Fibroblast of peridontal ligament (primary cell): ENCODE measurements at regions not wholly inside any gene's neighbourhood (a gene's known extent, or its start where the extent isn't known, plus 50 kb on each side); places are given as distances from the start of the nearest gene placed in this dataset.
"Not testable (repeated sequence)": the region's sequence is repeated elsewhere in the genome, so short reads cannot be mapped to it uniquely, and the experiment has no call there.

Experiments used
- DNase-seq: peaks from one replicate; pipeline ENCODE4 v3.0.0-alpha.2; 2010; ENCODE audit errors: extremely low read depth

- no peak for DNase-seq
Measured at GRCh38 chr5:116750631-116751580, 176.3 kb upstream of the SEMA6A start.

- DNase-seq, result no peak
Measured at GRCh38 chr5:116747881-116748280, 173.3 kb upstream of the SEMA6A start.

GRCh38 chr5:116746668-116747067 is 172.0 kb upstream of the SEMA6A start:
- DNase-seq, result no peak

- DNase-seq, result no peak
Measured at GRCh38 chr5:116740771-116741170, 166.1 kb upstream of the SEMA6A start.

- DNase-seq, result no peak
Measured at GRCh38 chr5:116739571-116739970, 164.9 kb upstream of the SEMA6A start.

- no peak for DNase-seq
Measured at GRCh38 chr5:116738615-116739261, 164.1 kb upstream of the SEMA6A start.

DNA sequence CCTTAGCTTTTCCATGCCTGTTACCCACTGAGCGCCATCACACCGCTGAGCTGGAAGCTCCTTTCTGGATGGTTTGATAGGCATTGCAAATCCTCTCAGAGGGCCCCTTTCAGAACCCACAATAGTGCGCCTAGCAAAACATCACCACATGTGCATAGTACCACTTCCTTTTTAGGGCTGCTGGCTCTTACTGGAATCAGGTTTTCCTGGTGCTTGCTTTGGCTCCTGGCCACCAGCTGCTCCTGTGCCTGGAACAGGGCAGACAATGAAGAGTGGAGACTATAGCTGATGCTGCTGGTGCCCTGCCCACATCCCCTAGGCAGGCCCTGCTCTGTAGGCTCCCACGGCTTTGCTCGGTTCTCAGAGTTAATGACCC is 163.6 kb upstream of the SEMA6A start:
- DNase-seq, result no peak

DNA sequence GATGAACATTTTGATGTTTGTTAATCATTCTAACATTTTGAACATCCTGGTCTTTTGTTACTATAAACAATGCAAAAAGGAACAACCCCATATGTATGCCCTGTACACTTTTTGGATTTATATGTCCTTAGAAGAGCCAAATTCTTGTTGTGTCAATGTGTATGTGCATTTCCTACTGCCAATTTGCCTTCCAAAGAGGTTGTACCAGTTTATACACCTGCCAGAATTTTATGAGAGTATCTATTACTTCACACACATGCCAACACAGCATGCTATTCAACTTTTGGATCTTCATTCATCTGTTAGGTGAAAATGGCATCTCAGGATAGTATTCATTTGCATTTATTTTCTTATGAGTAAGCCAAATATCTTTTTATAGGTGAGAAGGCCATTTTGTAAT is 162.0 kb upstream of the SEMA6A start:
- no peak for DNase-seq

- no peak for DNase-seq
Measured at GRCh38 chr5:116733991-116734975, 159.7 kb upstream of the SEMA6A start.

GRCh38 chr5:116732591-116732990 is 158.0 kb upstream of the SEMA6A start:
- no peak for DNase-seq

DNA sequence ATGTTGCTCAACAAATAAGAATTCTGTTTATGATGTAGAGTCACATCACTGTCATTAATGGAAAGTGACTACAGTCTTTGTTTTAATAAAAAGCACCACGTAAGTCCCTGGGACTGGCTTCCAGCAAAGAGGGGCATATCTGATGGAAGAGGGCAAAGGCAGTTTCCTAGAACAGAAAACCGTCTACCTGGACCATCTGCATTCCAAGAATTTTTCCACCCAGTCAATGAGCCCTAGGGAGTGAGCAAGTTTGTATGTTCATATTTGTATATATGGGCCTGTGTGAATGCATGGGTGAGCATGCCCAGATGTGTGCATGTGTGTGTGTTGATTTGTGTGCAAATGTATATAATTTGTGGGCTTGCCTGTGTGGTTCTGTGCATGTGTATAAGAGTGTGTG is 156.8 kb upstream of the SEMA6A start:
- DNase-seq, result no peak

GRCh38 chr5:116730706-116731105 is 156.1 kb upstream of the SEMA6A start:
- DNase-seq, result no peak

DNA sequence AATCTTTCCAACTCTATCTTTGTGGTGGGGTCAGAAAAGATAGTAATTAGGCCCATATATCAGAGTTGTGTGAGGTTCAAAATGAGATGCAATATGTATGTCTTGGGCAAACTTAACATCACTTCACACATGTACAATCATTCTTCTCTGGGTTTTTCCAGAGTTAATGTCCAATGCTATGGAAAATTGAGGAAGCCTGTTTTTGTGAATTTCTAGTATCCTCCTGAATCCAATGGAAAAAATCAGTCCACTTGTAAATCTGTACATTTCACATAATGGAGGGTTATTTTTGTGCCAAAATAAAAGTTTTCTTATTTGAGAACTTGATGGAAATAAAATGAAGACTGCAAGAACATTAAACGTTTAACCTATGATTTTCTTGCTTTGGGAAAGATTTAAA is 155.6 kb upstream of the SEMA6A start:
- no peak for DNase-seq

DNA sequence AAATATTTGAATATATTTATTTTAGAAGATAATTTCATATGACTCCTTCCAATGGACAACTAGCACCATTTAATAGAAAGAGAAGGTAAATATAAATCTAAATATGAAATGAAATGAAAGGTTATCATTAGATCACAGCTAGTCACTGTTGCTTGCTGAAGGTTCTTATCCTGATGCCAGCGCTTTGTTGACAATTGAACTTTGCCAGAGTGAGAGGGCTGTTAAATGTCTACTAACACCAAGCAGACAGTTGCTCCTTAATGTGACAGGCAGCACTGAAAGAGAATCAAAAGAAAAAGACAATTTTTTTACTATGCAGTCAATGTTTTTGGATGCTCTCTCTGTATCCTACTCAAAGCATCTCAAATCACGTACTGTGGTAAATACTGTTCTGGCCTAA is 152.6 kb upstream of the SEMA6A start:
- no peak for DNase-seq

GRCh38 chr5:116726180-116726579 is 151.6 kb upstream of the SEMA6A start:
- not testable (repeated sequence) for DNase-seq

DNA sequence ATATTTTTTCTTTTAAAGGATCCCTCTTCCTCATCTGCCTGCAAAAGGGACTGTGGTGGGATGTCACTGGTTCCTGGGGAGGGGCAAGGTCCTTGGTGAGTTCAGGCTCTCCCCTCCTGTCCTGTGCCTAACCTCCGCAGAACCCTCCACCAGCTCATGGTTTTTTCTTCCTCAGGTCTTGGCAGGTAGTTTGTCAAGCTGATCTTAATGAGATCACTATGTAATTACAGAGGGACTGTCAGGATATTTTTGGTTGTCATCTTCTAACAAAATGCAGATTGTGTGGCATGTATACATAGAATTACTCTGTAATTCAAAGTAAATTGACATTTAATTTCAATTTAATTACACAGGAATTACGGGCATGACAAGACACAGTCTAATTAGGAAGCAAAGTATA is 150.3 kb upstream of the SEMA6A start:
- no peak for DNase-seq

- DNase-seq, result no peak
Measured at GRCh38 chr5:116722651-116723050, 148.0 kb upstream of the SEMA6A start.

DNA sequence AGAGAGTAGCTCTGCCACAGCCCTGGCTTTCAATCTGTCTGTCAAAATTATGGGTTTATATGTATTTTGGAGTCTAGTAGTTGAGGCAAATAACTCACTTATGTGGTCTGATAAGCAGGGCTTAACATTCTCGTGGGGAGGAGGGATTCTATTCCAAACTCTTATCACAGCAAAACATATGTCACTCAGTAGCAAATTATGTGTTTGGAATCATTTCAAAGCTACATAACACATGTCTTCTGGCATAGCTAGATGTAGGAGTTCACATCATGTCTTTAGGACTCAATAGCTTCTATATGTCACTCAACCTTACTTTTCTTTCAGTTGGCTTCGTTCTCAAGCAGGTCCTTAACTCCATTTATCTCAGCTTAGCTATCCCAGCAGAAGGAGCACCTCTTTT is 144.5 kb upstream of the SEMA6A start:
- no peak for DNase-seq

DNA sequence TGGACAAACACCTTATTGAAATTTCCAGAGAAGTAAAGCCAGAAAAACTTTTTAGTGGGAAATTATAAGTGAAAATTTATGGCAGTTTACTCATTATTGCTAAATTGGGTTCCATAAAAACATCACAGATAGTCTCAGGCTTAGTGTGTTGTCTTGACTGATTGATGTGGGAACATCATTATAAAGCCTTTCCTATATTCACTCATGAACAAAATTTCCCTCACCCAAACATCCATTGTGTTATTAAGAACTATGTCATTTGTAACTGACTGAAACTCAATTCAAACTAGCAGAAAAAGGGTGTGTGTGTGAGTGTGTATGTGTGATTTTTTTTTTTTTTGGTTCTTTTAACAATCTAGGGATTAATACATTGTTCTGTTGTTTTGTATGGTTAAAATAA is 143.7 kb upstream of the SEMA6A start:
- no peak for DNase-seq

GRCh38 chr5:116709082-116709481 is 134.5 kb upstream of the SEMA6A start:
- DNase-seq, result no peak

DNA sequence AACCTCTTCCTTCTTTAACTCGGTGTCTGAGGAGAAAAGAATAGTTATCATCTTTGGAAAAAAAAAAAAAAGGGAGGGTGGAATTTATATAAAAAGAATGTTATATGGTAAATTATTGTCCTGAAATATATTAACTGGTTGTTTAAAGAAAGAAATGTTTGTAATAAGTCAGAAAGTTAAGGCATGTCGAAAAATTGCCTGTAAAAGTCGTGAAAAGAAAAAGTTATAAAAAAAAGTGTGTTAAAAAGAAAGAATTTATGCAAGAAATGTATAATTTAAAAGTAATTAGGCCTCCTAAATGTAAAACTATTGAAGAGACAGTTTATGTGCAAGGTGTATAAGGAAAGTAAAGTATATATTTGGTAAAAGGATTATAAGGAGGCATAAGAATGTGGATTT is 130.5 kb upstream of the SEMA6A start:
- DNase-seq, result not testable (repeated sequence)

- no peak for DNase-seq
Measured at GRCh38 chr5:116703941-116704340, 129.3 kb upstream of the SEMA6A start.
